ENCODE measurements at regions not wholly inside any gene's neighbourhood (a gene's known extent, or its start where the extent isn't known, plus 50 kb on each side); places are given as distances from the start of the nearest gene placed in this dataset.

DNA sequence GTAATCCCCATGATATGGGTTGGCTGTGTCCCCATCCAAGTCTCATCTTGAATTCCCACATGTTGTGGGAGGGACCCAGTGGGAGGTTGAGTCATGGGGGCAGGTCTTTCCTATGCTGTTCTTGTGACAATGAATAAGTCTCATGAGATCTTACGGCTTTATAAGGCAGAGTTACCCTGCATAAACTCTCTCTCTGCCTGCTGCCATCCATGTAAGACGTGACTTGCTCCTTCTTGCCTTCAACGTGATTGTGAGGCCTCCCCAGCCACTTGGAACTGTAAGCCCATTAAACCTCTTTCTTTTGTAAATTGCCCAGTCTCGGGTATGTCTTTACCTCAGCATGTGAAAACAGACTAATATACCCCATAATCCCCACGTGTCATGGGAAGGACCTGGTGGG lies 61.9 kb upstream of the LDAH start:
- TF ChIP-seq EZH2 (IDR thresholded peaks at IDR 0.05; ENCODE audit: insufficient read depth, low read length) = no peak
- Histone ChIP-seq H3K4me3 (ENCODE audit: insufficient read depth, low read depth, low read length) (no peak overlapping the region), H2AFZ (ENCODE audit: low read depth, low read length) (no peak overlapping the region), H3K4me1 (ENCODE audit: insufficient read depth, low read length) (no peaks in the 10 kb centered on the region), H3K9me3 (ENCODE audit: insufficient read depth, low read depth, low read length) (no peaks in the 10 kb centered on the region), H3K4me2 (ENCODE audit: low read length) (no peak overlapping the region), H3K27ac (ENCODE audit: low read depth, low read length) (no peak overlapping the region), H3K9ac (ENCODE audit: low read length) (no peak overlapping the region), H3K79me2 (ENCODE audit: insufficient read depth, low read length) (no peaks in the 10 kb centered on the region), H3K36me3 (ENCODE audit: insufficient read depth, low read length) (no peaks in the 10 kb centered on the region), H3K27me3 (ENCODE audit: insufficient read depth, low read length) (no peaks in the 10 kb centered on the region), H4K20me1 (ENCODE audit: insufficient read depth, low read length) (no peaks in the 10 kb centered on the region)
- Mint-ChIP-seq H3K9me3 (ENCODE audit: unreplicated experiment) (peaks cover 2% of the 10 kb centered on the region), H3K27ac (ENCODE audit: unreplicated experiment) (no peak overlapping the region), H3K27me3 (ENCODE audit: low read depth, unreplicated experiment) (peaks cover 9% of the 10 kb centered on the region), H3K36me3 (ENCODE audit: low read depth, unreplicated experiment) (no peaks in the 10 kb centered on the region), H3K4me1 (ENCODE audit: low read depth, unreplicated experiment) (no peaks in the 10 kb centered on the region), H3K4me3 (ENCODE audit: unreplicated experiment) (no peak overlapping the region)
- DNase-seq (ENCODE audit: low read depth) (no peak), FAIRE-seq (no peak)

DNA sequence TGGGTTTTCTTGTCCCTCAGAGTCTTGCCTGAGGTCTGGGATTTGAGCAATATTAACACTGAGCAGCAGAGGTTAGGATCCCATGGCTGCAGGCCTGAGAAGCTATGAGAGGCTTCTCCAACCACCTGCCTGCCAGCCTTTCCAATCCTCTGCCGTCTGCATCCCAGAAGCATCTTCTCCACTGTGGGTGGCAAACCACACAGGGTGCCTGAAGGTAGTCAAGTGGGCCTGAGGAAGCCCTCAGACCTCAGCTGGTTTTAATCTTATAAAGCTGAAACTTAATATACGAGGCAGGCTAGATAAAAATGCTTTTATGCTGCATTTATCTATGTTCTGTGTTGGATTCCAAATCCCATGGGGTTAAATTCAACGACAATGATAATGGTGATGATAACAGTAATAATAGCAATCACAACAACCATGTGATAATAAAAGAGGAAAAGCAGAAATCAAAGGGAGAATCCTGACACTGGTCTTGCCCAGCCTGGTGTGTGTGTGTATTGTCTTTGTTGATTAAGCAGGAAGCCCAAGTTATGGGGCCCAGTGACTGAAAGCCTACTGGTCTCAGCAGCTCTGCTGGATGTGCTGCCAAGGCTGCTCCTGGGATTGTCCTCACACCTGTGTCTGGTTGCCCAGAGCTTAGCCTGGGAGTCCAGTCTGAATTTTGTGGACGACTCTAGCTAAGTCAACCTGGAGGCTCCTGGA lies 59.7 kb upstream of the LDAH start:
- FAIRE-seq (no peak), DNase-seq (ENCODE audit: low read depth) (no peak)
- Histone ChIP-seq H3K9ac (ENCODE audit: low read length) (no peak overlapping the region), H3K4me3 (ENCODE audit: insufficient read depth, low read depth, low read length) (no peak overlapping the region), H2AFZ (ENCODE audit: low read depth, low read length) (no peak overlapping the region), H3K27ac (ENCODE audit: low read depth, low read length) (no peak overlapping the region), H3K4me1 (ENCODE audit: insufficient read depth, low read length) (no peaks in the 10 kb centered on the region), H3K79me2 (ENCODE audit: insufficient read depth, low read length) (no peaks in the 10 kb centered on the region), H3K36me3 (ENCODE audit: insufficient read depth, low read length) (no peaks in the 10 kb centered on the region), H3K27me3 (ENCODE audit: insufficient read depth, low read length) (no peaks in the 10 kb centered on the region), H3K4me2 (ENCODE audit: low read length) (no peak overlapping the region), H4K20me1 (ENCODE audit: insufficient read depth, low read length) (no peaks in the 10 kb centered on the region), H3K9me3 (ENCODE audit: insufficient read depth, low read depth, low read length) (no peaks in the 10 kb centered on the region)
- H3K4me3 Mint-ChIP-seq (ENCODE audit: unreplicated experiment) = no peak overlapping the region
- H3K4me1 Mint-ChIP-seq (ENCODE audit: low read depth, unreplicated experiment) = no peaks in the 10 kb centered on the region
- H3K27me3 Mint-ChIP-seq (ENCODE audit: low read depth, unreplicated experiment) = peaks cover 9% of the 10 kb centered on the region
- no peaks in the 10 kb centered on the region for H3K36me3 Mint-ChIP-seq (ENCODE audit: low read depth, unreplicated experiment)
- H3K9me3 Mint-ChIP-seq (ENCODE audit: unreplicated experiment) = peaks cover 5% of the 10 kb centered on the region
- H3K27ac Mint-ChIP-seq (ENCODE audit: unreplicated experiment) = no peak overlapping the region
- TF ChIP-seq, protein P1, sequence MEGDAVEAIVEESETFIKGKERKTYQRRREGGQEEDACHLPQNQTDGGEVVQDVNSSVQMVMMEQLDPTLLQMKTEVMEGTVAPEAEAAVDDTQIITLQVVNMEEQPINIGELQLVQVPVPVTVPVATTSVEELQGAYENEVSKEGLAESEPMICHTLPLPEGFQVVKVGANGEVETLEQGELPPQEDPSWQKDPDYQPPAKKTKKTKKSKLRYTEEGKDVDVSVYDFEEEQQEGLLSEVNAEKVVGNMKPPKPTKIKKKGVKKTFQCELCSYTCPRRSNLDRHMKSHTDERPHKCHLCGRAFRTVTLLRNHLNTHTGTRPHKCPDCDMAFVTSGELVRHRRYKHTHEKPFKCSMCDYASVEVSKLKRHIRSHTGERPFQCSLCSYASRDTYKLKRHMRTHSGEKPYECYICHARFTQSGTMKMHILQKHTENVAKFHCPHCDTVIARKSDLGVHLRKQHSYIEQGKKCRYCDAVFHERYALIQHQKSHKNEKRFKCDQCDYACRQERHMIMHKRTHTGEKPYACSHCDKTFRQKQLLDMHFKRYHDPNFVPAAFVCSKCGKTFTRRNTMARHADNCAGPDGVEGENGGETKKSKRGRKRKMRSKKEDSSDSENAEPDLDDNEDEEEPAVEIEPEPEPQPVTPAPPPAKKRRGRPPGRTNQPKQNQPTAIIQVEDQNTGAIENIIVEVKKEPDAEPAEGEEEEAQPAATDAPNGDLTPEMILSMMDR (IDR thresholded peaks at IDR 0.05; ENCODE audit: insufficient read depth, low read depth, low read length) = no peak
- no peak for TF ChIP-seq EZH2 (IDR thresholded peaks at IDR 0.05; ENCODE audit: insufficient read depth, low read length)

DNA sequence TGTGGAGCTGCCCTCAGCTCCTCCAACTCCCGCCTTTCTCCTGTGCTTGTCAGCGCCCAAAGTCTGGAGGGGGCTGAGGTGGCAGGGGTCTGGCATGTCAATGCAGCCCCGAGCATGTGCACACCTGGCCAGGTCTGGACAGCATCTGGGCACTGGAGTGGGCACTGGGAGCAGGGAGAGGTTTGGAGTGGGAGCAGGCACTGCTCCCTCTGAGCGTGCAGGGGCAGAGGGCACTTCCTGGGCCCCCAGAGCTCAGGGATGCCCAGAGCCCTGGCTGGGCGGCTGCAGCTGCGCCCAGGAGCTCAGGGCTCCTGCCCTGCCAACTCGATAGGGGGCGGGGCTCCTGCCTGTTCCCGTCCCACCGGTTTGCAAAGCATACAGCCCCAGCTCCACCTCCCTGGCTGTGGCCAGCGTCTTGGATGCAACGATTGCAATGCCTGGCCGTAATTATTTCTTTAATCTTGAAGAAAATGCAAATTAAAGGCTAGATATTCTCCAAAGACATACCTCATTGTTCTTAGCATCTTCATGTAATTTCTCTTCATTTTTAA lies 57.4 kb upstream of the LDAH start:
- Histone ChIP-seq H2AFZ (ENCODE audit: low read depth, low read length) (no peak overlapping the region), H3K36me3 (ENCODE audit: insufficient read depth, low read length) (no peaks in the 10 kb centered on the region), H3K4me2 (ENCODE audit: low read length) (no peak overlapping the region), H3K9me3 (ENCODE audit: insufficient read depth, low read depth, low read length) (no peaks in the 10 kb centered on the region), H3K4me1 (ENCODE audit: insufficient read depth, low read length) (no peaks in the 10 kb centered on the region), H3K27me3 (ENCODE audit: insufficient read depth, low read length) (no peaks in the 10 kb centered on the region), H3K9ac (ENCODE audit: low read length) (no peak overlapping the region), H3K79me2 (ENCODE audit: insufficient read depth, low read length) (no peaks in the 10 kb centered on the region), H3K4me3 (ENCODE audit: insufficient read depth, low read depth, low read length) (no peak overlapping the region), H4K20me1 (ENCODE audit: insufficient read depth, low read length) (no peaks in the 10 kb centered on the region), H3K27ac (ENCODE audit: low read depth, low read length) (no peak overlapping the region)
- TF ChIP-seq, protein P1 (IDR thresholded peaks at IDR 0.05; ENCODE audit: insufficient read depth, low read depth, low read length) = no peak
- TF ChIP-seq EZH2 (IDR thresholded peaks at IDR 0.05; ENCODE audit: insufficient read depth, low read length) = no peak
- FAIRE-seq = no peak
- Mint-ChIP-seq H3K9me3 (ENCODE audit: unreplicated experiment) (peaks cover 5% of the 10 kb centered on the region), H3K36me3 (ENCODE audit: low read depth, unreplicated experiment) (no peaks in the 10 kb centered on the region), H3K27me3 (ENCODE audit: low read depth, unreplicated experiment) (peaks cover 9% of the 10 kb centered on the region), H3K4me3 (ENCODE audit: unreplicated experiment) (no peak overlapping the region), H3K4me1 (ENCODE audit: low read depth, unreplicated experiment) (no peaks in the 10 kb centered on the region), H3K27ac (ENCODE audit: unreplicated experiment) (no peak overlapping the region)
- DNase-seq (ENCODE audit: low read depth) = no peak

All from astrocyte (in vitro differentiated cells and primary cell).